Colonic mucosa (tissue), 4 donors: ENCODE measurements at regions not wholly inside any gene's neighbourhood (a gene's known extent, or its start where the extent isn't known, plus 50 kb on each side); places are given as distances from the start of the nearest gene placed in this dataset.

Experiments used
- DNase-seq: peaks from one replicate; pipeline ENCODE4 v3.0.0-alpha.2; 2020
- H3K27ac ChIP-seq: fragments of 200-600 bp; one replicate; pipeline ENCODE4 v1.8.0; 2021
- H3K27me3 ChIP-seq: fragments of 200-600 bp; one replicate; pipeline ENCODE4 v1.8.0; 2021
- H3K36me3 ChIP-seq: fragments of 200-600 bp; one replicate; pipeline ENCODE4 v1.8.0; 2021
- H3K4me1 ChIP-seq: fragments of 200-600 bp; one replicate; pipeline ENCODE4 v1.8.0; 2021; ENCODE audit warnings: mild to moderate bottlenecking
- H3K4me3 ChIP-seq: fragments of 200-600 bp; one replicate; pipeline ENCODE4 v1.8.0; 2021
- H3K9ac ChIP-seq, 2 donors: one replicate each; pipeline ENCODE4 v1.7.0; 2013; ENCODE audit warnings: control low read depth in 2 of 2, low read depth in 2 of 2, low read length in 2 of 2
- H3K9me3 ChIP-seq: fragments of 200-600 bp; one replicate; pipeline ENCODE4 v1.8.0; 2021
- intact Hi-C: fragments of 100-400 bp; cut with DNase I; formaldehyde crosslinking; loops from one replicate; pipeline ENCODE4 v1.14.1; 2022
- TF ChIP-seq, protein P1 (sequence below): fragments of 200-600 bp; IDR thresholded peaks from one replicate; pipeline ENCODE4 v1.8.0; 2022; ENCODE audit warnings: antibody characterized with exemption, mild to moderate bottlenecking
- donor health status: healthy.
- donor health status: DM: no; HTN: no; CAD: no.
- donor health status: DM: no; HTN: no; CAD: no.

DNA sequence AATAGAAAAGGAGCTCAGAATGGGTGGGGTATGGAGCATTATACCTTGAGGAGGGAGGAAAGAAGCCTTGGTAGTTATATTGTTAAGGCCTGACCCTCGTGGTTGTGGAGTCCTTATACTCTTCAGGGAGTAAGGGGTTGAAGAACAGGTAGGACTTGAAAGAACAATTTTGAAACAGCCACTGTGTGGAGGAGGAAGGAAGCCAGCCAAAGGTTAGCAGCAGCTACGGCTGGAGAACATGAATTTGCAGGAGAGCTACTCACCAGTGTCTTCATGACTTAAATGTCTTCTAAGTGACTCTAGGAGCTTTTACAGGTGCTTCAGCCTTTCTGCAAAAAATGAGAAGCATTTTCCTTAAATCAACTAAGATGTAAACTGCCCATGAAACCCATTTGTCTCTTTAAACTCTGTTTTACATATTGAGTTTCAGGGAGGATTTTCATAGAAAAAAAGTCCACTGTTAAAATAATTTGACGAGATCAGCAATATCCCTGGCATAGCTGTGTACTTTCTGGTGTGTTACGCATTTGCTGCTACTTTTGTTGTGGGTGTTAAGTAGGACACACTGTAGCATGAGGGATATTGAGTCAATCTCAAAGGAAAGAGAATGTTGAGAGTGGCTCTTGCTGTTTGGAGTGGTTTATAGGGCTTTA lies 110.6 kb upstream of the ELL2 start:
- Histone ChIP-seq H3K4me1 (no peaks in the 10 kb centered on the region), H3K4me3 (no peak overlapping the region), H3K9me3 (no peaks in the 10 kb centered on the region), H3K36me3 (no peaks in the 10 kb centered on the region), H3K9ac (no peak overlapping the region), H3K27ac (no peak overlapping the region), H3K27me3 (no peaks in the 10 kb centered on the region)
- TF ChIP-seq, protein P1, sequence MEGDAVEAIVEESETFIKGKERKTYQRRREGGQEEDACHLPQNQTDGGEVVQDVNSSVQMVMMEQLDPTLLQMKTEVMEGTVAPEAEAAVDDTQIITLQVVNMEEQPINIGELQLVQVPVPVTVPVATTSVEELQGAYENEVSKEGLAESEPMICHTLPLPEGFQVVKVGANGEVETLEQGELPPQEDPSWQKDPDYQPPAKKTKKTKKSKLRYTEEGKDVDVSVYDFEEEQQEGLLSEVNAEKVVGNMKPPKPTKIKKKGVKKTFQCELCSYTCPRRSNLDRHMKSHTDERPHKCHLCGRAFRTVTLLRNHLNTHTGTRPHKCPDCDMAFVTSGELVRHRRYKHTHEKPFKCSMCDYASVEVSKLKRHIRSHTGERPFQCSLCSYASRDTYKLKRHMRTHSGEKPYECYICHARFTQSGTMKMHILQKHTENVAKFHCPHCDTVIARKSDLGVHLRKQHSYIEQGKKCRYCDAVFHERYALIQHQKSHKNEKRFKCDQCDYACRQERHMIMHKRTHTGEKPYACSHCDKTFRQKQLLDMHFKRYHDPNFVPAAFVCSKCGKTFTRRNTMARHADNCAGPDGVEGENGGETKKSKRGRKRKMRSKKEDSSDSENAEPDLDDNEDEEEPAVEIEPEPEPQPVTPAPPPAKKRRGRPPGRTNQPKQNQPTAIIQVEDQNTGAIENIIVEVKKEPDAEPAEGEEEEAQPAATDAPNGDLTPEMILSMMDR: no peak
- DNase-seq: no peak
- intact Hi-C loops: no loop called here

DNA sequence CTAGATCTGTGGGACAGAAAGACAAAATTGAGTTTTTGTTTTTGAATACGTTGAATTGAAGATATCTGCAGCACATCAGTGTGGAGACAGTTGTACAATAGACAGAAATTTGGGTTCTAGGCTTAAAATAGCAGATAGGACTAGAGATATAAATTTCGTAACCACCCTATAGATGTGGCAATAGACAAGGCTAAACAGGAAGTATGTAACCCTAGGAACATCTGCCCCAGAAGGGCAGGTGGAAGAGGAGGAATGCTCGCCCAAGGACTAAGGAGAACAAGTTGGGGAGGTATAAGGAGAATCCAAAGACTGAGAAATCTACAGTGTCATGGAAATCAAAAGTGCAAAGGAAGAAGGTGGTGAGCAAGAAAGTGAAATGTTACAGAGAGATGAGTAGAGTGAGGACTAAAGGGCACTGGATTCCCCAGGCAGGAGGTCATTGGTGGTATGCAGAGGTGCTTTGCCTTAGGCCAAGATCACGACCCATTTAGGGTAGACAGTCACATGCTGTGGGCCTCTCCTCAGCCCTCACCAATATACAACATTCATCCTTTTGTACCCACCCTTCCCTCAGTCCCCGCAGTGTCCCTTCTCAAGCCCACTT lies 109.1 kb upstream of the ELL2 start:
- Histone ChIP-seq H3K9me3 (no peaks in the 10 kb centered on the region), H3K9ac (no peak overlapping the region), H3K27ac (no peak overlapping the region), H3K27me3 (no peaks in the 10 kb centered on the region), H3K4me1 (no peaks in the 10 kb centered on the region), H3K4me3 (no peak overlapping the region), H3K36me3 (no peaks in the 10 kb centered on the region)
- no peak for DNase-seq
- intact Hi-C loops: no loop called here
- TF ChIP-seq, protein P1: no peak

DNA sequence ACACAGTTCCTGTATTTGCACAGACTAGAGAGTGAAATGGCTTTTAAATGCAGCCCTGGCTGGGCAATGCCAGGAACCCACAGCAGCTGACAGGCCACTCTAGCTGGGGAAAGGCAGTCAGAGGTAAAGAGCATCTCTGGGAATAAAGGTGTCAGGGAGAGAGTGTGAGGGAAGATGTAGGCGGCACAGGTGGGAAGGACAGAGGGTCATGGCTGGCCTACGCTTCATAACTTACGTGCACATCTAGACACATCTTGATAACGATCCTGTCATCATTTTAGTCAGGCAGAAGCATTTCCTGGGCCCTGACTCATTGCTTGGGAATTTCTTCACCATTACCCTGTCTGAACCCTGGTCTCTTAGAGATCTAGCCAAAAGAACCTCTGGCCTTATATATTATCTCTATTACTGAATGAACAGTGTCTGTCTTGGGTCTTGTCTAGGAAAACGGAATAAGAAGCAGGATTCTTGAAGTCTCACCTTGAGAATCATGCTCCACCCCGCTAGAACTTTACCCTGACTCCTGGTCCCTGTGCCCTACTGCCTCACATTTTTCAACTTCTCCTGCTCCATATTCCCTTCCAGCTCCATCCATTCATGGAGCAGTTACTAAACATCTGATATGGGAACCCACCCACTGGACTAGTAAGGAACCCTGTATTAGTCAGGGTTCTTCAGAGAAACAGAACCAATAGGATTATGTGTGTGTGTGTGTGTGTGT lies 106.4 kb upstream of the ELL2 start:
- H3K36me3 ChIP-seq: no peaks in the 10 kb centered on the region
- no peak overlapping the region for H3K4me3 ChIP-seq
- intact Hi-C loops: no loop called here
- H3K27ac ChIP-seq: peak overlapping the region; percentile 10
- H3K9ac ChIP-seq: no peak overlapping the region
- H3K27me3 ChIP-seq: no peaks in the 10 kb centered on the region
- TF ChIP-seq, protein P1: no peak
- H3K9me3 ChIP-seq: no peaks in the 10 kb centered on the region
- DNase-seq: peak; percentile 27
- no peaks in the 10 kb centered on the region for H3K4me1 ChIP-seq

DNA sequence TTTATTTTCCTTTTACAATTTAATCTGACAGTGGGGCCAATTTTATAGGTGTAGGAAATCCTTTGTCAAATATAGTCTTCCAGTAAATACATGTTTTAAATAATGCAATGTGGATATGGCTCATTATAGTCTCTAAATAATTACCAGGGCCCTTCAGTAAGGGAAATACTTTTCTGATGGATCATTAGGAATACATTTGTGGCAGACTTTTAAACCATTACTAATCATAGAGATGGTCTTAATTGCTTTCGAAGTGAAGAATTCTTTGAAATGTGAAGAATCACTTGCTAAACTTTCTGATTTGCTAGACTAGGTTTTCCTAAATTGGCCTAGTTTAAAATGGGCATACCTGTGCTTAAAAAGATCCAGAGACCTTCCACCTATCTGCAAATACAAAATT lies 105.6 kb upstream of the ELL2 start:
- intact Hi-C loops: no loop called here
- no peaks in the 10 kb centered on the region for H3K36me3 ChIP-seq
- no peak overlapping the region for H3K9ac ChIP-seq
- no peak for DNase-seq
- TF ChIP-seq, protein P1: no peak
- no peak overlapping the region for H3K4me3 ChIP-seq
- no peaks in the 10 kb centered on the region for H3K27me3 ChIP-seq
- no peaks in the 10 kb centered on the region for H3K9me3 ChIP-seq
- H3K27ac ChIP-seq: peak overlapping the region; percentile 10
- H3K4me1 ChIP-seq: no peaks in the 10 kb centered on the region

DNA sequence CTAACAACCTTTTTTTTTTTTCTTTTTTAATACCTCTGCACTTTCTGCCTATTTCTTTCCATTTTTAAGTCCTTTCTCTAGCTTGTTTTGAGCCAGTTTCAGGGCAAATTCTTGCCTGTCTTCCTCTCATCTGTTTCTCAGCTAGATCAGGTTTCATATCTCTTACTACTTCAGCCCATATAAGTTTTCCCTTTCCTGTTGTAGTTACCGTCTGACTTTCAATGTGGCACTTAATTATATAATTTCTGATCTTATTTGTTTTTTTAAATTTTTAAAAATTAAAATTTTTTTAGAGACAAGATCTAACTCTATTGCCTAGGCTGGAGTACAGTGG lies 104.7 kb upstream of the ELL2 start:
- peak overlapping the region in 1 of 2 donors; percentile 16 for H3K9ac ChIP-seq
- H3K36me3 ChIP-seq: no peaks in the 10 kb centered on the region
- TF ChIP-seq, protein P1: no peak
- peak overlapping the region; percentile 71 for H3K27ac ChIP-seq
- DNase-seq: no peak
- H3K4me3 ChIP-seq: no peak overlapping the region
- no peaks in the 10 kb centered on the region for H3K4me1 ChIP-seq
- H3K9me3 ChIP-seq: no peaks in the 10 kb centered on the region
- no peaks in the 10 kb centered on the region for H3K27me3 ChIP-seq
- intact Hi-C loops: no loop called here
